ENCODE measurements at regions not wholly inside any gene's neighbourhood (a gene's known extent, or its start where the extent isn't known, plus 50 kb on each side); places are given as distances from the start of the nearest gene placed in this dataset.

- TF ChIP-seq CTCF (IDR thresholded peaks at IDR 0.05) (no peak), POLR2A (IDR thresholded peaks at IDR 0.05) (no peak)
Observed at GRCh38 chr3:107309312-107309711, 67.9 kb upstream of the CCDC54 start.
